GM12865 (cell line): ENCODE measurements at regions not wholly inside any gene's neighbourhood (a gene's known extent, or its start where the extent isn't known, plus 50 kb on each side); places are given as distances from the start of the nearest gene placed in this dataset.
"Not testable (repeated sequence)": the region's sequence is repeated elsewhere in the genome, so short reads cannot be mapped to it uniquely, and the experiment has no call there.

Experiments
- DNase-seq: peaks from one replicate; pipeline ENCODE4 v3.0.0; 2010; ENCODE audit warnings: low read depth
- H3K4me3 ChIP-seq: 2 replicates; pipeline ENCODE4 v1.5.1; 2011; ENCODE audit warnings: mild to moderate bottlenecking, low read depth, low read length, control low read depth
- TF ChIP-seq, protein P1 (sequence below): IDR thresholded peaks from 2 replicates; pipeline ENCODE4 v1.5.1; 2011; ENCODE audit warnings: low read length, control low read depth, low read depth, inconsistent platforms; ENCODE audit not compliant: insufficient read depth; ENCODE audit errors: missing control alignments

- TF ChIP-seq, protein P1, sequence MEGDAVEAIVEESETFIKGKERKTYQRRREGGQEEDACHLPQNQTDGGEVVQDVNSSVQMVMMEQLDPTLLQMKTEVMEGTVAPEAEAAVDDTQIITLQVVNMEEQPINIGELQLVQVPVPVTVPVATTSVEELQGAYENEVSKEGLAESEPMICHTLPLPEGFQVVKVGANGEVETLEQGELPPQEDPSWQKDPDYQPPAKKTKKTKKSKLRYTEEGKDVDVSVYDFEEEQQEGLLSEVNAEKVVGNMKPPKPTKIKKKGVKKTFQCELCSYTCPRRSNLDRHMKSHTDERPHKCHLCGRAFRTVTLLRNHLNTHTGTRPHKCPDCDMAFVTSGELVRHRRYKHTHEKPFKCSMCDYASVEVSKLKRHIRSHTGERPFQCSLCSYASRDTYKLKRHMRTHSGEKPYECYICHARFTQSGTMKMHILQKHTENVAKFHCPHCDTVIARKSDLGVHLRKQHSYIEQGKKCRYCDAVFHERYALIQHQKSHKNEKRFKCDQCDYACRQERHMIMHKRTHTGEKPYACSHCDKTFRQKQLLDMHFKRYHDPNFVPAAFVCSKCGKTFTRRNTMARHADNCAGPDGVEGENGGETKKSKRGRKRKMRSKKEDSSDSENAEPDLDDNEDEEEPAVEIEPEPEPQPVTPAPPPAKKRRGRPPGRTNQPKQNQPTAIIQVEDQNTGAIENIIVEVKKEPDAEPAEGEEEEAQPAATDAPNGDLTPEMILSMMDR = no peak
- no peak overlapping the region for H3K4me3 ChIP-seq
- DNase-seq = no peak
These were observed 733.6 kb downstream of the PLOD2 start for GRCh38 chr3:145427355-145427754.

DNA sequence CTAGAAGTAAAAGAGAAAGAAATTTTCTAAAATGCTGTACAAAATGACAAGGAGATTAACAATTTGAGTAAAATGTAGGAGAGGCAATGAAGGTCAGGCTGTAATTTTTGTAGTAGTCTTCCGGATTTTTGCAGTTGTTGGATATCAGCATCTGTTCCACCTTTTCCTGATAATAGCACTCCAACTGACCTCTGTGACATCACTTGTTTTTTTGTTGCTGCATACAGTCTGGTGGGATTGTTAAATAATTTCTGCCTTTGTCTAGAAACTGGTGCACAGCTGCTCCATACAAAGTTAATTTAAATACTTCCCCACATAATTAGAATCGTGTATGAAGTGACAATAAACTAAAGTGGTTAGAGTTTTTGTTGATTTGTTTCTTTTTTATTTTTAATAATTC, 731.4 kb downstream of the PLOD2 start:
- TF ChIP-seq, protein P1 = no peak

GRCh38 chr3:145448436-145448835, 712.5 kb downstream of the PLOD2 start:
- TF ChIP-seq, protein P1 = no peak
- H3K4me3 ChIP-seq = no peak overlapping the region
- no peak for DNase-seq

More for the DNA sequence above, 731.4 kb downstream of the PLOD2 start:
- DNase-seq = no peak
- H3K4me3 ChIP-seq = no peak overlapping the region

DNA sequence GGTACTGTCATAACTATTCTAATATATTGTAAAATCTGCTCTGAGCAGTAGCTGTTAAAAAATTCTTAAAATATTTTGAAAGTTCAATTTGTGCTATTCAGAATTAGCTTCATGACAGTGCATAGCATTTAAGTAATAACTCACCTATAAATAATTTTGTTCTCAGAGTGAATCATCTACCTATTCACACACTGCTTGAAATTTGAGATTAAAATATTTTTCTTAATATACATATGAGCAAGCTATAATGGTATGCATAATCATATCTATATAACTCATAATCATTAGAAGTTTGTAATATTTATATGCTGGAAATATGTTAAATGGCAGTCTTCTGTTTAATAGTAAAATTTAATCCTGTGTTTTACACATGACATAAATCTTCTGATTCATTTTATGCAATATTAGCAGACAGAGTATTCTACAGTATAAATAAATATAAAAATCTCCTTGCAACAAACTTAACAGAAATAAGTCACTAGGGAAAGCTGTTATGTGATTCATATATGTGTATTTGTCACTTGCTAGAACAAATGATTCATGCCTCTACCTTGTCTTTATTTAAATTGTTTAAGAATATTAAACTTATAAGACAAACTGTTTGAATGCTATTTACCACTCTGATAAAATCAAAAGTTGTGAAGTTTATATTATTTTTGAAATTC, 710.8 kb downstream of the PLOD2 start:
- no peak for DNase-seq
- no peak overlapping the region for H3K4me3 ChIP-seq
- TF ChIP-seq, protein P1 = no peak

- TF ChIP-seq, protein P1 = no peak
- DNase-seq = no peak
- no peak overlapping the region for H3K4me3 ChIP-seq
These were observed 703.0 kb downstream of the PLOD2 start for GRCh38 chr3:145457825-145458552.

- DNase-seq, H3K4me3 ChIP-seq: not testable (repeated sequence)
These were observed 701.3 kb downstream of the PLOD2 start for GRCh38 chr3:145459681-145460080.

- no peak overlapping the region for H3K4me3 ChIP-seq
- no peak for DNase-seq
- TF ChIP-seq, protein P1 = no peak
These were observed 689.0 kb downstream of the PLOD2 start for GRCh38 chr3:145471976-145472375.

DNA sequence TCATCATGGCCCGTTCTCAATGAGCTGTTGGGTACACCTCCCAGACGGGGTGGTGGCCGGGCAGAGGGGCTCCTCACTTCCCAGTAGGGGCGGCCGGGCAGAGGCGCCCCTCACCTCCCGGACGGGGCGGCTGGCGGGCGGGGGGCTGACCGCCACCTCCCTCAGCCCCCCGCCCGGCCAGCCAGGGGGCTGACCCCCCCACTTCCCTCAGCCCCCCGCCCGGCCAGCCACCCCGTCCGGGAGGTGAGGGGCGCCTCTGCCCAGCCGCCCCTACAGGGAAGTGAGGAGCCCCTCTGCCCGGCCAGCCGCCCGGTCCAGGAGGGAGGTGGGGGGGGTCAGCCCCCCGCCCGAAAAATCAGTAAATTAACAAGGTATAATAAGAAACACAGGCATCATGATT, 678.2 kb downstream of the PLOD2 start:
- DNase-seq, H3K4me3 ChIP-seq: not testable (repeated sequence)
